ENCODE measurements at regions not wholly inside any gene's neighbourhood (a gene's known extent, or its start where the extent isn't known, plus 50 kb on each side); places are given as distances from the start of the nearest gene placed in this dataset.

DNA sequence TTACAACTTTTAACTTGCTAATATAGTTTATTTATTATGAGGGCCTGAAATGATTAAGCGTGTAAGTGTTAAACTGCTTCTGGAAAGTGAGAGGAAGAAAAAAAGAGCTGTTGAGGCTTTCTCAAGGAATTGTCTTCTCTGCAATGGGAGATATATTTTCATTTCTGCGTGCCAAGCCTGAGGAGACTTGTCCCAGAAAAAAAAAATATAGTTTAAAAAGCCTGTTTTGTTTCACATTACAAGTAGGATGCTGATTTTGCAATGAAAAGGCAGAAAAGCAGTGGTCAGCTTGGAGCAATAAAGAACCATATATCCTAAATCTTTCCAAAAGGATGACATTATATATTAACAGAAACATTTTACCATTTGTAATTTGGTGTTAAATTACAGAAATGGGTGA, 115.5 kb downstream of the GMNC start:
- Mint-ChIP-seq H3K27me3 (ENCODE audit: insufficient read depth) (no peaks in the 10 kb centered on the region), H3K4me1 (peaks cover 1% of the 10 kb centered on the region), H3K27ac (no peak overlapping the region), H3K4me3 (no peak overlapping the region), H3K9me3 (no peaks in the 10 kb centered on the region), H3K36me3 (ENCODE audit: low read depth) (no peaks in the 10 kb centered on the region)
- H3K9me3 ChIP-seq (ENCODE audit: control insufficient read depth, low read length), result no peaks in the 10 kb centered on the region
- 89 to 92% methylated on average over 2 of the region's 2 CpGs for WGBS, 2 experiments (ENCODE audit: insufficient coverage in 1 of 2, insufficient read length in 1 of 2)
- no peaks in the 10 kb centered on the region for H3K36me3 ChIP-seq (ENCODE audit: control insufficient read depth, insufficient read depth, low read length)
- H3K9ac ChIP-seq (ENCODE audit: extremely low read depth, low read length, poor library complexity, severe bottlenecking), result no peak overlapping the region
- H3K27ac ChIP-seq (ENCODE audit: low read depth, low read length), result no peak overlapping the region
- TF ChIP-seq CTCF (conservative IDR thresholded peaks at IDR 0.05), result no peak
- H3K4me3 ChIP-seq (ENCODE audit: low read length), result no peak overlapping the region
- no peaks in the 10 kb centered on the region for H3K4me1 ChIP-seq (ENCODE audit: control insufficient read depth, insufficient read depth, low read length)
- no peak for DNase-seq
- no peaks in the 10 kb centered on the region for H3K27me3 ChIP-seq (ENCODE audit: control insufficient read depth, insufficient read depth, low read length, poor library complexity, severe bottlenecking)

DNA sequence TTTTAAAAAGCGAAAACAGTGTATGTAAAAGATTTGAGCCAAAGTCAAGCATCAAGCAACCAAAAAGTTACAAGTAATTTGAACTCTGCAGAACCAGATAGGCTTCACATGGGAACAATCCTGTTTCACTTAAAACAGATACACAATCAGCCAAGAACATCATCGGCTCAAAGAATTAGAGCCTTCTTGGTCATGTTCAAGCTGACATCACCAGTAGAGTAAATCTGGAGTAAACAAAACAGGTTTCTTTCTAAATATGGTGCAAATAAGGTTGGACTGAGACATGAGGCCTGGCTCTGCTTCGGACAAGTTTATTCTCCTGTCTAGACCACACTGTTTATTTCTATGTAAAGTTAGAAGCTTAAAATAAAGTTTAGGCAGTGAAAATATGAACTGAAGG, 116.0 kb downstream of the GMNC start:
- Mint-ChIP-seq H3K27ac (no peak overlapping the region), H3K36me3 (ENCODE audit: low read depth) (no peaks in the 10 kb centered on the region), H3K27me3 (ENCODE audit: insufficient read depth) (no peaks in the 10 kb centered on the region), H3K4me1 (peaks cover 1% of the 10 kb centered on the region), H3K4me3 (no peak overlapping the region), H3K9me3 (no peaks in the 10 kb centered on the region)
- H3K4me3 ChIP-seq (ENCODE audit: low read length), result no peak overlapping the region
- H3K9me3 ChIP-seq (ENCODE audit: control insufficient read depth, low read length), result no peaks in the 10 kb centered on the region
- TF ChIP-seq CTCF (conservative IDR thresholded peaks at IDR 0.05), result no peak
- no peak for DNase-seq
- H3K36me3 ChIP-seq (ENCODE audit: control insufficient read depth, insufficient read depth, low read length), result no peaks in the 10 kb centered on the region
- 93% methylated on average over 3 of the region's 3 CpGs; no CpG with 5 or more reads in 1 of the 2 experiments for WGBS, 2 experiments (ENCODE audit: insufficient coverage in 1 of 2, insufficient read length in 1 of 2)
- H3K9ac ChIP-seq (ENCODE audit: extremely low read depth, low read length, poor library complexity, severe bottlenecking), result no peak overlapping the region
- H3K4me1 ChIP-seq (ENCODE audit: control insufficient read depth, insufficient read depth, low read length), result no peaks in the 10 kb centered on the region
- no peaks in the 10 kb centered on the region for H3K27me3 ChIP-seq (ENCODE audit: control insufficient read depth, insufficient read depth, low read length, poor library complexity, severe bottlenecking)
- no peak overlapping the region for H3K27ac ChIP-seq (ENCODE audit: low read depth, low read length)

DNA sequence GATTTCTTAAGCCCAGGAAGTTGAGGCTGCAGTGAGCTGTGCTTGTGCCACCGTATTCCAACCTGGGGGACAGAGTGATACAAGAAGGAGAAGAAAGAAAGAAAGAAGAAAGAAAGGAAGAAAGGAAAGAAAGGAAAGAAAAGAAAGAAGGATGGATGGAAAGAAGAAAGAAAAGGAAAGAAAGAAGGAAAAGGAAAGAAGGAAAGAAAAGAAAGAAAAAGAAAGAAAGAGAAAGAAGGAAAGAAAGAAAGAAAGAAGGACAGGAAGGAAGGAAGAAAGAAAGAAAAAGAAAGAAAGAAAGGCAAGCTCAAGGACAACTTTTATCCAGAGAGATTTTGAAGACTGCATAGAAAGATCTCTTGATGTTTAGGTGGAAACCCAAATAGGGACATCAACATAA, 120.7 kb downstream of the GMNC start:
- no peak for TF ChIP-seq CTCF (conservative IDR thresholded peaks at IDR 0.05)
- H3K27ac ChIP-seq (ENCODE audit: low read depth, low read length), result no peak overlapping the region
- Mint-ChIP-seq H3K4me3 (no peak overlapping the region), H3K9me3 (no peaks in the 10 kb centered on the region), H3K4me1 (no peaks in the 10 kb centered on the region), H3K36me3 (ENCODE audit: low read depth) (no peaks in the 10 kb centered on the region), H3K27ac (no peak overlapping the region), H3K27me3 (ENCODE audit: insufficient read depth) (no peaks in the 10 kb centered on the region)
- no peaks in the 10 kb centered on the region for H3K9me3 ChIP-seq (ENCODE audit: control insufficient read depth, low read length)
- H3K4me1 ChIP-seq (ENCODE audit: control insufficient read depth, insufficient read depth, low read length), result no peaks in the 10 kb centered on the region
- no peak overlapping the region for H3K4me3 ChIP-seq (ENCODE audit: low read length)
- no peak for DNase-seq
- H3K9ac ChIP-seq (ENCODE audit: extremely low read depth, low read length, poor library complexity, severe bottlenecking), result no peak overlapping the region
- no peaks in the 10 kb centered on the region for H3K36me3 ChIP-seq (ENCODE audit: control insufficient read depth, insufficient read depth, low read length)
- 44 to 47% methylated on average over 1 of the region's 1 CpG for WGBS, 2 experiments (ENCODE audit: insufficient coverage in 1 of 2, insufficient read length in 1 of 2)
- no peaks in the 10 kb centered on the region for H3K27me3 ChIP-seq (ENCODE audit: control insufficient read depth, insufficient read depth, low read length, poor library complexity, severe bottlenecking)
